ENCODE measurements at regions not wholly inside any gene's neighbourhood (a gene's known extent, or its start where the extent isn't known, plus 50 kb on each side); places are given as distances from the start of the nearest gene placed in this dataset.

DNA sequence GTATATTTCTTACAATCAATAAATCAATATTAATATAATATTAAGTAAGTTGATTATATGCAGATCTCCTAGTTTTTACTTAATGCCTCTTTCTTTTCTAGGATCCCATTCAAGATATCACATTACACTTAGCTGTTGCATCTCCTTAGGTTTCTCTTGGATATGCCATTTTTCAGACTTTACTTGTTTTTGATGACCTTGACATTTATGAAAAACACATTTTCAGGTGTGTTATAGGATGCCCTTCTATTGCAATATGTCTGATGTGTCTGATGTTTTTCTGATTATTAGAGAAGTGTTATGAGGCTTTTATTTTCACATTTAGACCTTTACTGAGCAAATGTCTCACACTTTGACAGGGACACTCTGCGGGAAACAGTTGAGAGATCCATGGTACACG is 933.6 kb upstream of the CNTNAP5 start:
- TF ChIP-seq, protein P1, sequence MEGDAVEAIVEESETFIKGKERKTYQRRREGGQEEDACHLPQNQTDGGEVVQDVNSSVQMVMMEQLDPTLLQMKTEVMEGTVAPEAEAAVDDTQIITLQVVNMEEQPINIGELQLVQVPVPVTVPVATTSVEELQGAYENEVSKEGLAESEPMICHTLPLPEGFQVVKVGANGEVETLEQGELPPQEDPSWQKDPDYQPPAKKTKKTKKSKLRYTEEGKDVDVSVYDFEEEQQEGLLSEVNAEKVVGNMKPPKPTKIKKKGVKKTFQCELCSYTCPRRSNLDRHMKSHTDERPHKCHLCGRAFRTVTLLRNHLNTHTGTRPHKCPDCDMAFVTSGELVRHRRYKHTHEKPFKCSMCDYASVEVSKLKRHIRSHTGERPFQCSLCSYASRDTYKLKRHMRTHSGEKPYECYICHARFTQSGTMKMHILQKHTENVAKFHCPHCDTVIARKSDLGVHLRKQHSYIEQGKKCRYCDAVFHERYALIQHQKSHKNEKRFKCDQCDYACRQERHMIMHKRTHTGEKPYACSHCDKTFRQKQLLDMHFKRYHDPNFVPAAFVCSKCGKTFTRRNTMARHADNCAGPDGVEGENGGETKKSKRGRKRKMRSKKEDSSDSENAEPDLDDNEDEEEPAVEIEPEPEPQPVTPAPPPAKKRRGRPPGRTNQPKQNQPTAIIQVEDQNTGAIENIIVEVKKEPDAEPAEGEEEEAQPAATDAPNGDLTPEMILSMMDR (IDR thresholded peaks at IDR 0.05) = no peak
- TF ChIP-seq EZH2 (IDR thresholded peaks at IDR 0.05; ENCODE audit: borderline replicate concordance, insufficient read depth, low read depth, low read length, poor library complexity, severe bottlenecking) = no peak
